ENCODE measurements at regions not wholly inside any gene's neighbourhood (a gene's known extent, or its start where the extent isn't known, plus 50 kb on each side); places are given as distances from the start of the nearest gene placed in this dataset.

- peak; percentile 5 for DNase-seq (ENCODE audit: low read depth)
- TF ChIP-seq CTCF (IDR thresholded peaks at IDR 0.05; ENCODE audit: insufficient read depth, low read length, severe bottlenecking) = no peak
- no peak overlapping the region for H3K4me3 ChIP-seq (ENCODE audit: low read depth, low read length)
- H3K36me3 ChIP-seq (ENCODE audit: control insufficient read depth, insufficient read depth, low read length) = no peaks in the 10 kb centered on the region
- H3K27me3 ChIP-seq (ENCODE audit: control insufficient read depth, insufficient read depth, low read length) = no peaks in the 10 kb centered on the region
- no peak for FAIRE-seq
These were observed 351.0 kb downstream of the PIK3C3 start for GRCh38 chr18:42305869-42306593.

- FAIRE-seq = no peak
These were observed 351.6 kb downstream of the PIK3C3 start for GRCh38 chr18:42306594-42306980.

GRCh38 chr18:42310956-42311355 is 355.9 kb downstream of the PIK3C3 start:
- TF ChIP-seq CTCF (IDR thresholded peaks at IDR 0.05; ENCODE audit: insufficient read depth, low read length, severe bottlenecking) = no peak
- no peak overlapping the region for H3K4me3 ChIP-seq (ENCODE audit: low read depth, low read length)
- no peaks in the 10 kb centered on the region for H3K27me3 ChIP-seq (ENCODE audit: control insufficient read depth, insufficient read depth, low read length)
- FAIRE-seq = no peak
- H3K36me3 ChIP-seq (ENCODE audit: control insufficient read depth, insufficient read depth, low read length) = no peaks in the 10 kb centered on the region
- DNase-seq (ENCODE audit: low read depth) = peak; percentile 59

More at GRCh38 chr18:42306594-42306980, 351.6 kb downstream of the PIK3C3 start:
- H3K36me3 ChIP-seq (ENCODE audit: control insufficient read depth, insufficient read depth, low read length) = no peaks in the 10 kb centered on the region
- H3K4me3 ChIP-seq (ENCODE audit: low read depth, low read length) = no peak overlapping the region
- no peaks in the 10 kb centered on the region for H3K27me3 ChIP-seq (ENCODE audit: control insufficient read depth, insufficient read depth, low read length)
- DNase-seq (ENCODE audit: low read depth) = no peak
- TF ChIP-seq CTCF (IDR thresholded peaks at IDR 0.05; ENCODE audit: insufficient read depth, low read length, severe bottlenecking) = no peak

- DNase-seq (ENCODE audit: low read depth) = no peak
- FAIRE-seq = no peak
- TF ChIP-seq CTCF (IDR thresholded peaks at IDR 0.05; ENCODE audit: insufficient read depth, low read length, severe bottlenecking) = no peak
- H3K4me3 ChIP-seq (ENCODE audit: low read depth, low read length) = no peak overlapping the region
- no peaks in the 10 kb centered on the region for H3K36me3 ChIP-seq (ENCODE audit: control insufficient read depth, insufficient read depth, low read length)
- no peaks in the 10 kb centered on the region for H3K27me3 ChIP-seq (ENCODE audit: control insufficient read depth, insufficient read depth, low read length)
These were observed 371.7 kb downstream of the PIK3C3 start for GRCh38 chr18:42326752-42327151.

- DNase-seq (ENCODE audit: low read depth) = no peak
- Histone ChIP-seq H3K4me3 (ENCODE audit: low read depth, low read length) (no peak overlapping the region), H3K36me3 (ENCODE audit: control insufficient read depth, insufficient read depth, low read length) (no peaks in the 10 kb centered on the region), H3K27me3 (ENCODE audit: control insufficient read depth, insufficient read depth, low read length) (no peaks in the 10 kb centered on the region)
- no peak for TF ChIP-seq CTCF (IDR thresholded peaks at IDR 0.05; ENCODE audit: insufficient read depth, low read length, severe bottlenecking)
- FAIRE-seq = no peak
These were observed 373.9 kb downstream of the PIK3C3 start for GRCh38 chr18:42328931-42329330.

- Histone ChIP-seq H3K36me3 (ENCODE audit: control insufficient read depth, insufficient read depth, low read length) (no peaks in the 10 kb centered on the region), H3K4me3 (ENCODE audit: low read depth, low read length) (no peak overlapping the region), H3K27me3 (ENCODE audit: control insufficient read depth, insufficient read depth, low read length) (no peaks in the 10 kb centered on the region)
- FAIRE-seq (no peak), DNase-seq (ENCODE audit: low read depth) (no peak)
- TF ChIP-seq CTCF (IDR thresholded peaks at IDR 0.05; ENCODE audit: insufficient read depth, low read length, severe bottlenecking) = no peak
These were observed 375.3 kb downstream of the PIK3C3 start for GRCh38 chr18:42330296-42330695.

Measured in bronchial epithelial cell (primary cell).